ENCODE measurements at regions not wholly inside any gene's neighbourhood (a gene's known extent, or its start where the extent isn't known, plus 50 kb on each side); places are given as distances from the start of the nearest gene placed in this dataset.

GRCh38 chr3:152714507-152714906 lies 120.4 kb upstream of the P2RY1 start:
- BruUV-seq (replicated peaks), result no TSS peak
- intact Hi-C loops (cut with micrococcal nuclease), result no loop called here
- CTCF ChIA-PET, result no interaction called here

GRCh38 chr3:152717252-152717651 lies 117.7 kb upstream of the P2RY1 start:
- Histone ChIP-seq H4K20me1 (ENCODE audit: insufficient read depth) (no peaks in the 10 kb centered on the region), H2AFZ (ENCODE audit: low read depth, low read length, poor library complexity, severe bottlenecking) (no peak overlapping the region), H3K36me3 (ENCODE audit: control insufficient read depth in 1 of 2, insufficient read depth in 2 of 2, low read length in 2 of 2) (no peaks in the 10 kb centered on the region), H3K27me3 (ENCODE audit: insufficient read depth, low read length) (no peaks in the 10 kb centered on the region), H3K4me2 (ENCODE audit: low read length) (no peak overlapping the region), H3K9me2 (ENCODE audit: insufficient read depth) (no peaks in the 10 kb centered on the region), H3K27ac (ENCODE audit: low read depth, low read length) (no peak overlapping the region), H3K4me1 (ENCODE audit: control insufficient read depth in 1 of 2, insufficient read depth in 2 of 2, low read length in 2 of 2) (peaks cover 0 to 8% of the 10 kb centered on the region in 2 experiments; a peak in 2 of 4 replicates), H3K9ac (ENCODE audit: low read length) (no peak overlapping the region), H3K4me3 (replicated peaks in 1 of 2; ENCODE audit: low read depth in 1 of 2, low read length in 2 of 2) (no peak overlapping the region), H3K79me2 (ENCODE audit: insufficient read depth, low read length) (no peaks in the 10 kb centered on the region), H3K9me3 (ENCODE audit: control insufficient read depth in 1 of 2, insufficient read depth in 1 of 2, low read depth in 1 of 2, low read length in 2 of 2) (no peaks in the 10 kb centered on the region)
- RAD21 ChIA-PET (ENCODE audit: low non-redundant PET in 1 of 2, low total read pairs in 2 of 2, uncharacterized antibody in 2 of 2, unreplicated experiment in 2 of 2), result no interaction called here
- POLR2A ChIA-PET, result no interaction called here
- CTCF ChIA-PET, result no interaction called here
- no TSS peak for BruUV-seq (replicated peaks)
- intact Hi-C loops (cut with micrococcal nuclease), result no loop called here
- DNase-seq (ENCODE audit: low read depth, low spot score) (no peak), ATAC-seq (no peak)
- no peak for TF ChIP-seq SRF (IDR thresholded peaks at IDR 0.05; ENCODE audit: low read depth)
- TF ChIP-seq YY1 (IDR thresholded peaks at IDR 0.05; ENCODE audit: extremely low read depth, insufficient replicate concordance, low read depth, low read length), result no peak
- no peak for TF ChIP-seq ATF3 (IDR thresholded peaks at IDR 0.05)
- no peak for TF ChIP-seq POLR2AphosphoS5 (IDR thresholded peaks at IDR 0.05; ENCODE audit: low read depth, low read length)
- no peak for TF ChIP-seq SP1 (IDR thresholded peaks at IDR 0.05; ENCODE audit: low read depth)
- no peak for TF ChIP-seq ZBTB33 (IDR thresholded peaks at IDR 0.05; ENCODE audit: extremely low read depth, insufficient replicate concordance, low read length)
- TF ChIP-seq FOSL1 (IDR thresholded peaks at IDR 0.05; ENCODE audit: low read depth), result no peak
- TF ChIP-seq EZH2phosphoT487 (IDR thresholded peaks at IDR 0.05; ENCODE audit: borderline replicate concordance), result no peak
- TF ChIP-seq CTCF (IDR thresholded peaks at IDR 0.05 in 2 of 3, conservative IDR thresholded peaks at IDR 0.05 in 1 of 3; ENCODE audit: borderline replicate concordance in 1 of 3, insufficient read depth in 1 of 3, low read depth in 2 of 3, low read length in 2 of 3), result no peak
- TF ChIP-seq ZFX (IDR thresholded peaks at IDR 0.05), result no peak
- no peak for TF ChIP-seq REST (IDR thresholded peaks at IDR 0.05; ENCODE audit: low read depth)

More at GRCh38 chr3:152714507-152714906, 120.4 kb upstream of the P2RY1 start:
- no peak for ATAC-seq
- Histone ChIP-seq H2AFZ (ENCODE audit: low read depth, low read length, poor library complexity, severe bottlenecking) (no peak overlapping the region), H3K4me3 (replicated peaks in 1 of 2; ENCODE audit: low read depth in 1 of 2, low read length in 2 of 2) (no peak overlapping the region), H4K20me1 (ENCODE audit: insufficient read depth) (no peaks in the 10 kb centered on the region), H3K9ac (ENCODE audit: low read length) (no peak overlapping the region), H3K79me2 (ENCODE audit: insufficient read depth, low read length) (no peaks in the 10 kb centered on the region), H3K4me1 (ENCODE audit: control insufficient read depth in 1 of 2, insufficient read depth in 2 of 2, low read length in 2 of 2) (peaks cover 0 to 8% of the 10 kb centered on the region in 2 experiments; a peak in 2 of 4 replicates), H3K9me2 (ENCODE audit: insufficient read depth) (no peaks in the 10 kb centered on the region), H3K4me2 (ENCODE audit: low read length) (no peak overlapping the region), H3K9me3 (ENCODE audit: control insufficient read depth in 1 of 2, insufficient read depth in 1 of 2, low read depth in 1 of 2, low read length in 2 of 2) (no peaks in the 10 kb centered on the region), H3K36me3 (ENCODE audit: control insufficient read depth in 1 of 2, insufficient read depth in 2 of 2, low read length in 2 of 2) (no peaks in the 10 kb centered on the region), H3K27me3 (ENCODE audit: insufficient read depth, low read length) (no peaks in the 10 kb centered on the region), H3K27ac (ENCODE audit: low read depth, low read length) (no peak overlapping the region)
- ChIA-PET POLR2A (no interaction called here), RAD21 (ENCODE audit: low non-redundant PET in 1 of 2, low total read pairs in 2 of 2, uncharacterized antibody in 2 of 2, unreplicated experiment in 2 of 2) (no interaction called here)
- no peak for DNase-seq (ENCODE audit: low read depth, low spot score)
- TF ChIP-seq MAX (IDR thresholded peaks at IDR 0.05) (no peak), CBX3 (IDR thresholded peaks at IDR 0.05; ENCODE audit: low read depth) (no peak)
